ENCODE measurements at regions not wholly inside any gene's neighbourhood (a gene's known extent, or its start where the extent isn't known, plus 50 kb on each side); places are given as distances from the start of the nearest gene placed in this dataset.

DNA sequence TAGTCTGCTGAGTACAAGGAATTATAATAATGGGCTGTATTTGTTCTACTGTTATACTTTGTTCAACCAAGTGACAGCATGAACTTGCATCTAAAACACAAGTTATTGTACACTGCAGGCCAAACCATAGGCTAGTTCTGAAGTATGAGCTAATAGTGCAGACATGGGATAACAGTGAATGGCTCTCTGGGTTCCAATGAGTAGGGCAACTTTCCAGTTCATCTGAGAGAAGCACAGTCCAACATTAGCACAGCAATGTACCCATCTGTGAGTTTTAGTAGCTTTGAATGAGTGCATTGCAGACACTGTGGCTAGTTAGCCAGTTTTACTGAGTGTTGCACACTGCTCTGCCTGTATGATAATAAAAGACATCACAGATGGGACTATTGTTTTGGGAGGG, 56.5 kb upstream of the FUT9 start:
- TF ChIP-seq, protein P1, sequence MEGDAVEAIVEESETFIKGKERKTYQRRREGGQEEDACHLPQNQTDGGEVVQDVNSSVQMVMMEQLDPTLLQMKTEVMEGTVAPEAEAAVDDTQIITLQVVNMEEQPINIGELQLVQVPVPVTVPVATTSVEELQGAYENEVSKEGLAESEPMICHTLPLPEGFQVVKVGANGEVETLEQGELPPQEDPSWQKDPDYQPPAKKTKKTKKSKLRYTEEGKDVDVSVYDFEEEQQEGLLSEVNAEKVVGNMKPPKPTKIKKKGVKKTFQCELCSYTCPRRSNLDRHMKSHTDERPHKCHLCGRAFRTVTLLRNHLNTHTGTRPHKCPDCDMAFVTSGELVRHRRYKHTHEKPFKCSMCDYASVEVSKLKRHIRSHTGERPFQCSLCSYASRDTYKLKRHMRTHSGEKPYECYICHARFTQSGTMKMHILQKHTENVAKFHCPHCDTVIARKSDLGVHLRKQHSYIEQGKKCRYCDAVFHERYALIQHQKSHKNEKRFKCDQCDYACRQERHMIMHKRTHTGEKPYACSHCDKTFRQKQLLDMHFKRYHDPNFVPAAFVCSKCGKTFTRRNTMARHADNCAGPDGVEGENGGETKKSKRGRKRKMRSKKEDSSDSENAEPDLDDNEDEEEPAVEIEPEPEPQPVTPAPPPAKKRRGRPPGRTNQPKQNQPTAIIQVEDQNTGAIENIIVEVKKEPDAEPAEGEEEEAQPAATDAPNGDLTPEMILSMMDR (IDR thresholded peaks at IDR 0.05) = no peak
- no peak for TF ChIP-seq MYC (IDR thresholded peaks at IDR 0.05; ENCODE audit: borderline replicate concordance, low read length)
- TF ChIP-seq, protein P2, sequence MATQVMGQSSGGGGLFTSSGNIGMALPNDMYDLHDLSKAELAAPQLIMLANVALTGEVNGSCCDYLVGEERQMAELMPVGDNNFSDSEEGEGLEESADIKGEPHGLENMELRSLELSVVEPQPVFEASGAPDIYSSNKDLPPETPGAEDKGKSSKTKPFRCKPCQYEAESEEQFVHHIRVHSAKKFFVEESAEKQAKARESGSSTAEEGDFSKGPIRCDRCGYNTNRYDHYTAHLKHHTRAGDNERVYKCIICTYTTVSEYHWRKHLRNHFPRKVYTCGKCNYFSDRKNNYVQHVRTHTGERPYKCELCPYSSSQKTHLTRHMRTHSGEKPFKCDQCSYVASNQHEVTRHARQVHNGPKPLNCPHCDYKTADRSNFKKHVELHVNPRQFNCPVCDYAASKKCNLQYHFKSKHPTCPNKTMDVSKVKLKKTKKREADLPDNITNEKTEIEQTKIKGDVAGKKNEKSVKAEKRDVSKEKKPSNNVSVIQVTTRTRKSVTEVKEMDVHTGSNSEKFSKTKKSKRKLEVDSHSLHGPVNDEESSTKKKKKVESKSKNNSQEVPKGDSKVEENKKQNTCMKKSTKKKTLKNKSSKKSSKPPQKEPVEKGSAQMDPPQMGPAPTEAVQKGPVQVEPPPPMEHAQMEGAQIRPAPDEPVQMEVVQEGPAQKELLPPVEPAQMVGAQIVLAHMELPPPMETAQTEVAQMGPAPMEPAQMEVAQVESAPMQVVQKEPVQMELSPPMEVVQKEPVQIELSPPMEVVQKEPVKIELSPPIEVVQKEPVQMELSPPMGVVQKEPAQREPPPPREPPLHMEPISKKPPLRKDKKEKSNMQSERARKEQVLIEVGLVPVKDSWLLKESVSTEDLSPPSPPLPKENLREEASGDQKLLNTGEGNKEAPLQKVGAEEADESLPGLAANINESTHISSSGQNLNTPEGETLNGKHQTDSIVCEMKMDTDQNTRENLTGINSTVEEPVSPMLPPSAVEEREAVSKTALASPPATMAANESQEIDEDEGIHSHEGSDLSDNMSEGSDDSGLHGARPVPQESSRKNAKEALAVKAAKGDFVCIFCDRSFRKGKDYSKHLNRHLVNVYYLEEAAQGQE (IDR thresholded peaks at IDR 0.05) = no peak
- TF ChIP-seq EP300 (IDR thresholded peaks at IDR 0.05) = no peak
- no peak for TF ChIP-seq ZSCAN20 (CRISPR knock-in tag; IDR thresholded peaks at IDR 0.05)
- TF ChIP-seq NR3C1 (IDR thresholded peaks at IDR 0.05) = no peak
- no peak for TF ChIP-seq JUNB (IDR thresholded peaks at IDR 0.05)
- no peak for TF ChIP-seq RCOR1 (IDR thresholded peaks at IDR 0.05; ENCODE audit: low read depth, low read length)
- TF ChIP-seq SMC3 (IDR thresholded peaks at IDR 0.05) = no peak
- TF ChIP-seq, protein P3, sequence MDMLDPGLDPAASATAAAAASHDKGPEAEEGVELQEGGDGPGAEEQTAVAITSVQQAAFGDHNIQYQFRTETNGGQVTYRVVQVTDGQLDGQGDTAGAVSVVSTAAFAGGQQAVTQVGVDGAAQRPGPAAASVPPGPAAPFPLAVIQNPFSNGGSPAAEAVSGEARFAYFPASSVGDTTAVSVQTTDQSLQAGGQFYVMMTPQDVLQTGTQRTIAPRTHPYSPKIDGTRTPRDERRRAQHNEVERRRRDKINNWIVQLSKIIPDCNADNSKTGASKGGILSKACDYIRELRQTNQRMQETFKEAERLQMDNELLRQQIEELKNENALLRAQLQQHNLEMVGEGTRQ (IDR thresholded peaks at IDR 0.05) = no peak
- no peak for TF ChIP-seq RAD21 (conservative IDR thresholded peaks at IDR 0.05 in 1 of 2, IDR thresholded peaks at IDR 0.05 in 1 of 2)

Measured in A549 (cell line).